Gastroesophageal sphincter (tissue), 4 donors: ENCODE measurements at regions not wholly inside any gene's neighbourhood (a gene's known extent, or its start where the extent isn't known, plus 50 kb on each side); places are given as distances from the start of the nearest gene placed in this dataset.

Experiments
- ATAC-seq: fragments of 150-250 bp; one replicate; pipeline ENCODE4 v1.9.1; 2016; ENCODE audit warnings: mild to moderate bottlenecking, moderate library complexity
- H3K27ac ChIP-seq, 4 donors: fragments of 200-600 bp; sonication (generic) in 3 of 4; 1 replicate in 3 of 4; 2 replicates in 1 of 4; pipeline ENCODE4 v1.5.1; 2016 to 2019
- H3K27me3 ChIP-seq: fragments of 200-600 bp; sonication (generic); one replicate; pipeline ENCODE4 v1.5.1; 2019
- H3K36me3 ChIP-seq, 2 donors: fragments of 200-600 bp; sonication (generic); one replicate each; pipeline ENCODE4 v1.5.1; 2019; ENCODE audit warnings: control low read depth in 1 of 2
- H3K4me1 ChIP-seq, 3 donors: fragments of 200-600 bp; sonication (generic); 1 replicate in 2 of 3; 2 replicates in 1 of 3; pipeline ENCODE4 v1.5.1; 2016 to 2019; ENCODE audit warnings: control low read depth in 2 of 3
- H3K4me3 ChIP-seq, 2 donors: fragments of 200-600 bp; sonication (generic); one replicate each; pipeline ENCODE4 v1.5.1; 2019; ENCODE audit warnings: mild to moderate bottlenecking in 1 of 2, moderate library complexity in 1 of 2
- H3K9me3 ChIP-seq, 3 donors: fragments of 200-600 bp; sonication (generic); one replicate each; pipeline ENCODE4 v1.5.1; 2017 to 2019; ENCODE audit warnings: control low read depth in 2 of 3
- CTCF ChIP-seq, 4 experiments: fragments of 200-600 bp in 2 of 4; fragments of 450-650 bp in 2 of 4; sonication (generic) in 1 of 4; IDR thresholded peaks; one replicate each; pipeline ENCODE4 v1.5.1; 2017 to 2019; ENCODE audit warnings: antibody characterized with exemption in 4 of 4, mild to moderate bottlenecking in 2 of 4, moderate library complexity in 2 of 4
- EP300 ChIP-seq: sonication (generic); formaldehyde crosslinking; IDR thresholded peaks from one replicate; pipeline ENCODE4 v1.6.1; 2017; ENCODE audit warnings: antibody characterized with exemption, mild to moderate bottlenecking
- POLR2A ChIP-seq, 2 donors: fragments of 450-650 bp; IDR thresholded peaks; one replicate each; pipeline ENCODE4 v1.6.1; 2017; ENCODE audit warnings: antibody characterized with exemption in 2 of 2, mild to moderate bottlenecking in 2 of 2, moderate library complexity in 1 of 2
- POLR2AphosphoS5 ChIP-seq: sonication (generic); formaldehyde crosslinking; IDR thresholded peaks from one replicate; pipeline ENCODE4 v1.6.1; 2017; ENCODE audit warnings: antibody characterized with exemption
- WGBS, 2 donors: methylation state at CpG; one replicate each; pipeline ENCODE4 v1.1.5; 2018; ENCODE audit warnings: low coverage in 1 of 2; 5-methylcytosine and 5-hydroxymethylcytosine counted together

- TF ChIP-seq CTCF (IDR thresholded peaks at IDR 0.05) (no peak), EP300 (no peak), POLR2AphosphoS5 (no peak), POLR2A (IDR thresholded peaks at IDR 0.05) (no peak)
- Histone ChIP-seq H3K4me3 (no peak overlapping the region), H3K9me3 (no peaks in the 10 kb centered on the region), H3K36me3 (no peaks in the 10 kb centered on the region), H3K27ac (no peak overlapping the region), H3K27me3 (no peaks in the 10 kb centered on the region), H3K4me1 (no peaks in the 10 kb centered on the region)
- no peak for ATAC-seq
- 71% methylated on average over 1 of the region's 1 CpG; no CpG with 5 or more reads in 1 of the 2 donors for WGBS, 2 donors
These were observed 1241.7 kb upstream of the ADGRB3 start for GRCh38 chr6:67393356-67393755.

GRCh38 chr6:67391955-67392354, 1243.1 kb upstream of the ADGRB3 start:
- ATAC-seq, result no peak
- no peak for TF ChIP-seq POLR2A (IDR thresholded peaks at IDR 0.05)
- no peak for TF ChIP-seq POLR2AphosphoS5
- TF ChIP-seq CTCF (IDR thresholded peaks at IDR 0.05), result no peak
- TF ChIP-seq EP300, result no peak
- Histone ChIP-seq H3K27me3 (no peaks in the 10 kb centered on the region), H3K27ac (no peak overlapping the region), H3K4me1 (no peaks in the 10 kb centered on the region), H3K9me3 (no peaks in the 10 kb centered on the region), H3K36me3 (no peaks in the 10 kb centered on the region), H3K4me3 (no peak overlapping the region)
- 55 to 64% methylated on average over 2 of the region's 2 CpGs for WGBS, 2 donors

GRCh38 chr6:67369679-67370078, 1265.4 kb upstream of the ADGRB3 start:
- ATAC-seq, result no peak

GRCh38 chr6:67362976-67363375, 1272.1 kb upstream of the ADGRB3 start:
- Histone ChIP-seq H3K9me3 (no peaks in the 10 kb centered on the region), H3K27ac (no peak overlapping the region), H3K27me3 (no peaks in the 10 kb centered on the region), H3K4me1 (no peaks in the 10 kb centered on the region), H3K36me3 (no peaks in the 10 kb centered on the region), H3K4me3 (no peak overlapping the region)
- ATAC-seq, result no peak
- 81 to 87% methylated on average over 5 of the region's 5 CpGs for WGBS, 2 donors
- TF ChIP-seq EP300, result no peak
- TF ChIP-seq CTCF (IDR thresholded peaks at IDR 0.05), result no peak
- TF ChIP-seq POLR2A (IDR thresholded peaks at IDR 0.05), result no peak
- TF ChIP-seq POLR2AphosphoS5, result no peak

More at GRCh38 chr6:67369679-67370078, 1265.4 kb upstream of the ADGRB3 start:
- Histone ChIP-seq H3K4me1 (no peaks in the 10 kb centered on the region), H3K27me3 (no peaks in the 10 kb centered on the region), H3K36me3 (no peaks in the 10 kb centered on the region), H3K9me3 (no peaks in the 10 kb centered on the region), H3K27ac (no peak overlapping the region), H3K4me3 (no peak overlapping the region)
- TF ChIP-seq POLR2A (IDR thresholded peaks at IDR 0.05), result no peak
- TF ChIP-seq EP300, result no peak
- TF ChIP-seq CTCF (IDR thresholded peaks at IDR 0.05), result no peak
- no peak for TF ChIP-seq POLR2AphosphoS5
- WGBS, 2 donors, result 23 to 56% methylated on average over 1 of the region's 1 CpG

- 80 to 92% methylated on average over 2 of the region's 2 CpGs for WGBS, 2 donors
- Histone ChIP-seq H3K9me3 (no peaks in the 10 kb centered on the region), H3K4me3 (no peak overlapping the region), H3K27ac (no peak overlapping the region), H3K4me1 (no peaks in the 10 kb centered on the region), H3K36me3 (no peaks in the 10 kb centered on the region), H3K27me3 (no peaks in the 10 kb centered on the region)
- no peak for TF ChIP-seq EP300
- TF ChIP-seq POLR2AphosphoS5, result no peak
- no peak for TF ChIP-seq POLR2A (IDR thresholded peaks at IDR 0.05)
- ATAC-seq, result no peak
These were observed 1273.8 kb upstream of the ADGRB3 start for GRCh38 chr6:67361264-67361663.
